ENCODE measurements at regions not wholly inside any gene's neighbourhood (a gene's known extent, or its start where the extent isn't known, plus 50 kb on each side); places are given as distances from the start of the nearest gene placed in this dataset.

DNA sequence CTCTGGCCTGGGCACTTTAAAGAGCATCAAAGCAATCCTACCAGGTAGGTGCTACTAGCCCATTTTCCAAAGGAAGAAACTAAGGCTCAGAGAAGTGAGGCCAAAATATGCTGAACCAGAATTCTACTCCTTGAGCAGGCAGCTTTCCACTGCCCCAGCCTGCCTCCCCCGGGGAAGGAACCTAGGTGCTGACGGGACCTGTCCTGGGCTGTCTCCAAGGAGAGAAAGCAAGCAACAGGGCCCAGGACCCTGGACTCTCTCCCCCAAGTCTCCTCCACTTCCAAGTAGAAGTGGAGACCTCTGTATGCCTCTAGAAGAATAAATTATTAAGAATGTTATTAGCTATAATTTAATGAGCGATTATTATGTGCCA lies 159.5 kb downstream of the MRPL14 start:
- no peak for TF ChIP-seq CTCF (IDR thresholded peaks at IDR 0.05)

DNA sequence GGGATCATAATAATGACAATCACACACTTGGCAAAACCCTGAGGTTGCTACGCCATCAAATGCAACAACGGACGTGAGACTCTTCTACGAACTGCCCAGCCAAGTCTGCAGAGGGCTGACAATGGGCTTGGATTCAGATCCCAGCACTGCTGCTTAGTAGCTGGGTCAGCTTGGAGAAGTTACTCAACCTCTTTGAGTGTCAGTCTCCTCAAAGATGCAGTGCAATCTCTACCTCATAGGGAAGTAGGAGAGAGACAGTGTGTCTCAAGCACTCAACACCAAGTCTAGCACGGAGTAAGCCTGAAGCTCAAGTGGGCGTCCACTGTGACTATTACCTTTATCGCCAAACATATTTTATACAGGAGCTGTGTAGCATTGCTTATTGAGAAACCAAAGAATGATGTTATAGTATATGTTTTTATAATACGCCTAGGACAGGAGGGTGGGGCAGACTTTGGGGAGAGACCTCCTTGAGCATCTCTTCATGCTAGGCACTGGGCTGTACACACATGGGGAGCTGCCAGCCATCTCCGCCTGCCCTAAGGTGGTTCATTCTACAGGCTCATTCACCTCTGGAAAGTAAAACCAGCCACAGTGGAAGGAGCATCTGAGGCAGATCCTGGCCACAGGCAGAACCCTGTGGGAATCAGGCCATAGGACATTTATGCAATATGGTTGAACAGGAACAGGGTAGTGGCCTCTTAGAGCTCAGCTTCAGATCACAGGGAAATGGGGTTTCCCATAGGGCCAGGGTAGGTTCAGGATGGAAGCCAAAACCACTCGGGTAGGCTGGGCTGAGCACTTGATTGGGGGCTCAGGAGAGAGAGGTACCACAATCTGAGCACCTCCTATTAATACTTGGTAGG lies 160.2 kb downstream of the MRPL14 start:
- no peak for TF ChIP-seq CTCF (IDR thresholded peaks at IDR 0.05)

DNA sequence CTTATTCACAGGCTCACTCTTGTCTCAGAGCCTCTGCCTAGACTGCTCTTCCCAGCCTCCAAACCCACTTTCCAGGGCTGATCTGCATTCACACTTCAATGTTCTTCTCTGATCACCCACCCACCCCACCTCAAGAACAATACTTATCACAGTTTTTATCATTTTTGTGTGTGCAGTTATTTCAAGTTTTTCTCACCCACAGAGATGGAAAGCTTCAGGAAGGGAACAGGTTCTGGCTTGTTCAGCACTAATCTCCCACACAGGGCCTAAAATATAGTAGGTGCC lies 160.9 kb downstream of the MRPL14 start:
- no peak for TF ChIP-seq CTCF (IDR thresholded peaks at IDR 0.05)

GRCh38 chr6:43965628-43966373 lies 161.5 kb downstream of the MRPL14 start:
- no peak for TF ChIP-seq CTCF (IDR thresholded peaks at IDR 0.05)

DNA sequence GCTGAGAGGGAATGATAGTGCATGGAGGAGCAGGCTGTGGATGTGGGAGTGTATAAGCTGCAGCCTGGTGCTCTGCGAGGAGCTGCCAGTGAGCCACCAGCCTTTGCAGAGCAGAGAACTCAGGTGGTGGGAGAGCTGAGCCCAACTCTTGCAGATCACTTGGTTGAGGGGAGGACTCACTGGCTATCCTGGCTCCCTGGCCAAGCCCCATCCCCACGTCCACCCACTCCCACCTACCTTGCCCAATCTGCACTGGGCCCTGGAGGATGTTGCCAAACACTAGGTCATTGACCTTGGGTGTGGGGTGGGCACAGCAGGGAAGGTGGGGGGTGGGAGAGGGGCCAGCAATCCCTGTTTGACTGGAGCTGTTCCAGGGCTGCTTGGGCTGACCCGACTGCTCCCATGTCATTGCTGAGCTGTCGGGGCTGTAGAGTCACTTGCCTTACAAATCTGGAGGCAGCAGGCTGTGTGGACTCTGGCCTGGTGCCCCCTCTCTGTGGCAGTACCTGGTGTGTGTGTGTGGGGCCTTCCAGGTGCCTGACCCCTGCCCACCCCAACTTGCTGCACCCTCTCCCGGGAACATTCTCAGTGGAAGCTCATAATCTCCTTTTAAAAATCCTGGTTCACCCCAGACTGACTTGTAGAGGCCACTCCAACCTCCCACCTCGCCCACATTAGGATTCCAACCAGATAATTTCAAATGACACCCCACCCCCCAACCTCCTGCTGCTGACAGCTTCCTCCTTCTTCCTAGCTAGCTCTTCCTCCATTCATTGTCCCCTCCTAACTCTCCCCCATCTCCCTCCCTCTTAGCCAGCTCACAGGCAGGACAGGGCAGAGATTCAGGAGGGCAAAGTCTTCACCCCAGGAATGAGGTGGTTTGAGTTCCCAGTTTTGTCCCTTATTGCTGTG lies 162.3 kb downstream of the MRPL14 start:
- TF ChIP-seq CTCF (IDR thresholded peaks at IDR 0.05) = no peak

- no peak for TF ChIP-seq CTCF (IDR thresholded peaks at IDR 0.05)
These were observed 163.2 kb downstream of the MRPL14 start for GRCh38 chr6:43963877-43964658.

DNA sequence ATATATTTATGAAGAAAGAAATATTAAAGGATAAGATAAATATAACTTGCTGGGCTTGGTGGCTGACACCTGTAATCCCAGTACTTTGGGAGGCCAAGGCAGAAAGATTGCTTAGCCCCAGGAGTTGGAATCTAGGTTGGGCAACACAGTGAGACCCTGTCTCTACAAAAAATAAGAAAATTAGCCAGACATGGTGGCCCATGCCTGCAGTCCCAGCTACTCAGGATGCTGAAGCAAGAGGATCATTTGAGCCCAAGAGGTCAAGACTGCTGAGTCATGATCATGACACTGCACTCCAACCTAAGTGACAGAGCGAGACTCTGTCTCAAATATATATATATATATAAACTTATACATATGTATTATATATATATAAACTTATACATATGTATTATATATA lies 164.0 kb downstream of the MRPL14 start:
- no peak for TF ChIP-seq CTCF (IDR thresholded peaks at IDR 0.05)

Data from LNCAP (cell line).